C4-2B (cell line): ENCODE measurements at regions not wholly inside any gene's neighbourhood (a gene's known extent, or its start where the extent isn't known, plus 50 kb on each side); places are given as distances from the start of the nearest gene placed in this dataset.

Experiments used
- ZFX ChIP-seq: fragments of 450-650 bp; IDR thresholded peaks from 2 replicates; pipeline ENCODE4 v1.6.1; 2017
- TF ChIP-seq, protein P1 (sequence below): fragments of 450-650 bp; conservative IDR thresholded peaks from 2 replicates; pipeline ENCODE4 v1.5.1; 2017; ENCODE audit warnings: mild to moderate bottlenecking

DNA sequence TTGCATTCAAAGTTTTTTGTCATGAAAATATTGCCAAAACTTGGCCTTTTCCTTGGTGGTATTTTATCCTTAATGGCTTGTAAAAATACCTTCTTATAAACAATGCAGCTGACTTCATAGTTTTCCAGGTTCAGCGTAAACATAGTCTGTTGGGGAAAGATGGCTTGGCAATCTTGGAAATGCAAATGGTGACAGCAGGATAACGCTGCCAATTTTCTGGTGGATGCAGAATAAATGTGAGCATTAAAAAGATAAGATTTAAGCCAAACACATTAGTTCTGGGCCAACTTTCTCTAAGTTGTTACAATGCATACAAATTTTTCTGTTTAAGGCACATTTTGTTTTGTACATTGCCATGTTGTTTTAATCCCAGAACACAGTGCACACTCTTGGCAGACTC lies 147.0 kb upstream of the POU1F1 start:
- TF ChIP-seq, protein P1, sequence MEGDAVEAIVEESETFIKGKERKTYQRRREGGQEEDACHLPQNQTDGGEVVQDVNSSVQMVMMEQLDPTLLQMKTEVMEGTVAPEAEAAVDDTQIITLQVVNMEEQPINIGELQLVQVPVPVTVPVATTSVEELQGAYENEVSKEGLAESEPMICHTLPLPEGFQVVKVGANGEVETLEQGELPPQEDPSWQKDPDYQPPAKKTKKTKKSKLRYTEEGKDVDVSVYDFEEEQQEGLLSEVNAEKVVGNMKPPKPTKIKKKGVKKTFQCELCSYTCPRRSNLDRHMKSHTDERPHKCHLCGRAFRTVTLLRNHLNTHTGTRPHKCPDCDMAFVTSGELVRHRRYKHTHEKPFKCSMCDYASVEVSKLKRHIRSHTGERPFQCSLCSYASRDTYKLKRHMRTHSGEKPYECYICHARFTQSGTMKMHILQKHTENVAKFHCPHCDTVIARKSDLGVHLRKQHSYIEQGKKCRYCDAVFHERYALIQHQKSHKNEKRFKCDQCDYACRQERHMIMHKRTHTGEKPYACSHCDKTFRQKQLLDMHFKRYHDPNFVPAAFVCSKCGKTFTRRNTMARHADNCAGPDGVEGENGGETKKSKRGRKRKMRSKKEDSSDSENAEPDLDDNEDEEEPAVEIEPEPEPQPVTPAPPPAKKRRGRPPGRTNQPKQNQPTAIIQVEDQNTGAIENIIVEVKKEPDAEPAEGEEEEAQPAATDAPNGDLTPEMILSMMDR = no peak
- TF ChIP-seq ZFX = no peak
